ENCODE measurements at regions not wholly inside any gene's neighbourhood (a gene's known extent, or its start where the extent isn't known, plus 50 kb on each side); places are given as distances from the start of the nearest gene placed in this dataset.

DNA sequence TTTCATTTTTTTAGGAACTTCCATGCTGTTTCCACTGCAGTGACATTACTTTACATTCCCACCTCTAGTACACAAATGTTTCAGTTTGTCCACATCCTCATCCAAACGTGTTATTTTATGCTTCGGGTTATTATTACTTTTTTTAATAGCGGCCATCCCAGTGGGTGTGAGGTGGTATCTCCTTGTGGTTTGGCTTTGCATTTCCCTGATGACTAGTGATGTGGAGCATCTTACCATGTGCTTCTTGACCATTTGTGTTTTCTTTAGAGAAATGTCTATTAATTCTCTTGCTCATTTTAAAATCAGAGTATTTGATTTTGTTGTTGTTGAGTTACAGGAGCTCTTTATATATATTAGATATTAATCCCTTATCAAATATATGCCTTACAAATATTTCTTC is 70.3 kb upstream of the ANO1 start:
- Histone ChIP-seq H3K27me3 (no peaks in the 10 kb centered on the region), H3K27ac (no peak overlapping the region), H3K4me1 (no peaks in the 10 kb centered on the region), H3K4me3 (no peak overlapping the region), H3K36me3 (no peaks in the 10 kb centered on the region), H3K9me3 (no peaks in the 10 kb centered on the region)
- TF ChIP-seq POLR2A (IDR thresholded peaks at IDR 0.05) = no peak
- TF ChIP-seq, protein P1, sequence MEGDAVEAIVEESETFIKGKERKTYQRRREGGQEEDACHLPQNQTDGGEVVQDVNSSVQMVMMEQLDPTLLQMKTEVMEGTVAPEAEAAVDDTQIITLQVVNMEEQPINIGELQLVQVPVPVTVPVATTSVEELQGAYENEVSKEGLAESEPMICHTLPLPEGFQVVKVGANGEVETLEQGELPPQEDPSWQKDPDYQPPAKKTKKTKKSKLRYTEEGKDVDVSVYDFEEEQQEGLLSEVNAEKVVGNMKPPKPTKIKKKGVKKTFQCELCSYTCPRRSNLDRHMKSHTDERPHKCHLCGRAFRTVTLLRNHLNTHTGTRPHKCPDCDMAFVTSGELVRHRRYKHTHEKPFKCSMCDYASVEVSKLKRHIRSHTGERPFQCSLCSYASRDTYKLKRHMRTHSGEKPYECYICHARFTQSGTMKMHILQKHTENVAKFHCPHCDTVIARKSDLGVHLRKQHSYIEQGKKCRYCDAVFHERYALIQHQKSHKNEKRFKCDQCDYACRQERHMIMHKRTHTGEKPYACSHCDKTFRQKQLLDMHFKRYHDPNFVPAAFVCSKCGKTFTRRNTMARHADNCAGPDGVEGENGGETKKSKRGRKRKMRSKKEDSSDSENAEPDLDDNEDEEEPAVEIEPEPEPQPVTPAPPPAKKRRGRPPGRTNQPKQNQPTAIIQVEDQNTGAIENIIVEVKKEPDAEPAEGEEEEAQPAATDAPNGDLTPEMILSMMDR (IDR thresholded peaks at IDR 0.05) = no peak
- DNase-seq = no peak

DNA sequence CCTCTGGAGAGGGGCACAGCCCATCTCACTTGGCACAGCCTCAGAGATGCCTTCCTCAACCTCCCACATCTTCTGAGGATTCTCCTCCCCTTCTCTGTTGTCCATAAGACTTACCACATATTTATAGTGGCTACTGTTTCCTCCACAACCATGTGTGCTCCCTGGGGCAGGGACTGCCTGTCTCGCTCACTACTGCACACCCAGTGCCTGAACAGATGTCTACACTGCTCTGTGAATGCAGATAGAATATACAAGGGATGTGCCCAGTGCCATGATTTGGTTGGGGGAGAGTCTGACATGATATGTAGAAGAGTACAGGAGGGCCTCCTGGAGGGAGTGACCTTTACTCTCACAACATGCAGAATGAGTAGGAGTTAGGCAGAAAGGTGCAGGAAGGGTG is 67.3 kb upstream of the ANO1 start:
- Histone ChIP-seq H3K4me3 (no peak overlapping the region), H3K4me1 (no peaks in the 10 kb centered on the region), H3K9me3 (no peaks in the 10 kb centered on the region), H3K27me3 (no peaks in the 10 kb centered on the region), H3K36me3 (no peaks in the 10 kb centered on the region), H3K27ac (no peak overlapping the region)
- TF ChIP-seq, protein P1 (IDR thresholded peaks at IDR 0.05) = no peak
- TF ChIP-seq POLR2A (IDR thresholded peaks at IDR 0.05) = no peak
- DNase-seq = no peak

DNA sequence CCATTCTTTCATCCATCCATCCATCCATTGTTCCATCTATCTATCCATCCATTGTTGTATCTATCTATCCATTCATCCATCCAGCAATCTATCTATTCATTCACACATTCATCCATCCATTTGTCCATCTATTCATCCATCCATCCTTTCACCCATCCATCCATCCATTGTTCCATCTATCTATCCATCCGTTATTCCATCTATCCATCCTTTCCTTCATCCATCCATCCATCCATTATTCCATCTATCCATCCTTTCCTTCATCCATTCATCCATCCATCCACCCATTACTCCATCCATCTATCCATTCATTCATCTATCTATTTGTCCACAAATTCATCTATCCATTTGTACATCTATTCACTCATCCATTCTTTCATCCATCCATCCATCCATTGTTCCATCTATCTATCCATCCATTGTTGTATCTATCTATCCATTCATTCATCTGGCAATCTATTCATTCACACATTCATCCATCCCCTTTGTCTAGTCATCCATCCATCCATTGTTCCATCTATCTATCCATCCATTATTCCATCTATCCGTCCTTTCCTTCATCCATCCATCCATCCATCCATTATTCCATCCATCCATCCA is 65.9 kb upstream of the ANO1 start:
- DNase-seq = no peak
- Histone ChIP-seq H3K9me3 (no peaks in the 10 kb centered on the region), H3K27me3 (no peaks in the 10 kb centered on the region), H3K4me1 (no peaks in the 10 kb centered on the region), H3K27ac (no peak overlapping the region), H3K4me3 (no peak overlapping the region), H3K36me3 (no peaks in the 10 kb centered on the region)
- TF ChIP-seq, protein P1 (IDR thresholded peaks at IDR 0.05) = no peak
- no peak for TF ChIP-seq POLR2A (IDR thresholded peaks at IDR 0.05)

DNA sequence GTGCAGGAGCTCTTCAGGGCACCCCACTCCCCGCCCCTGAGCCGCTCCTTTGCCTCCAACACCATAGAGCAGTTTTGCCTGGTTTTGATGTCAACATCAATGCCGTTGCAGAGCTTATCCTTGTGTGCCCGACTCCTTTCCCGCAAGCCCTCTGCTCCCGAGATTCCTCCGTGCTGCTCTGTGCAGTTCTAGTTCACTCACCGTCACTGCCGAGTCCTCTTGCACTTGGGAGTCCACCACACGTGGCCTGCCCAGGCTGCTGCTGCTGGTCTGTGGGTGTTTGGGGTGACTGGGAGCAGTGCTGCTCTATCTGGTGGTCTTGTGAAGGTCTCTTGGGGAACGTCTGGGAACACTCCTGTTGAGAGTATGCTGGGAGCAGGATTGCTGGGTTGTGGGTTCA is 63.8 kb upstream of the ANO1 start:
- H3K4me3 ChIP-seq = no peak overlapping the region
- DNase-seq = peak in 1 of 3 donors; percentile 21
- no peaks in the 10 kb centered on the region for H3K4me1 ChIP-seq
- H3K27me3 ChIP-seq = no peaks in the 10 kb centered on the region
- H3K36me3 ChIP-seq = no peaks in the 10 kb centered on the region
- no peak for TF ChIP-seq POLR2A (IDR thresholded peaks at IDR 0.05)
- TF ChIP-seq, protein P1 (IDR thresholded peaks at IDR 0.05) = no peak
- H3K27ac ChIP-seq = no peak overlapping the region
- no peaks in the 10 kb centered on the region for H3K9me3 ChIP-seq

DNA sequence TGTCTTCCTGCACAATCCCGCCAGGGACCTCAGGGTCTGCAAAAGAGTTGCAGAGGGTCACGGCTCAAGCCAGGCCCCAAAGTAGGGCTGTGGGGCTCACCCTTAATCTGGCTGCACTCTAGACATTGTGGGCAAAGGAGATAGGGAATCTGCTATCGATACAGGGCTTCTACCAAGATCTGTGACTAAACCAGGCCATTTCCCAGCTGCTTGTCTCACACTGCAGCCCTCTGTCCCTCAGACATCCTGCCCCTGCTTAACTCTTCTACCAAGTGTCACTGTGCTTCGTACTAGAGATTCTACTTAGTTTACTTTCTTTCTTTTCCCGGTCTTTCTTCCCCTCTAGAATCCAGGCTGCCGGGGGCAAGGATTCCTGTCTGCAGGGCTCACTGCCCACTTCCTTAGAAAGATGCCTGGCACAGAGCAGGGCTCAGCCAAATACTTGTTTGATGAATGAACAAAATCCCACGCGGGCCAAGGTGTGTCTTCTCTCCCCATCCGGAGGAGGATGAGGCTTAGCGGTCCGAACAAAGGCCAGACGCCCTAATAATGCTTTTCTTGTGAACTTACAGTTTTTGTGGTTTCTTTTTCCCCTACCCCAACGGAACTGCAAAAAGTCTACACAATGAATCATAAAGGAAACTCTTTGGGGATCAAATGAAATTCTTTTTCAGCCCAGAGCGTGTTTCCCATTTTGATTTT is 61.3 kb upstream of the ANO1 start:
- Histone ChIP-seq H3K9me3 (no peaks in the 10 kb centered on the region), H3K4me1 (no peaks in the 10 kb centered on the region), H3K27me3 (no peaks in the 10 kb centered on the region), H3K27ac (no peak overlapping the region), H3K4me3 (no peak overlapping the region), H3K36me3 (no peaks in the 10 kb centered on the region)
- no peak for TF ChIP-seq POLR2A (IDR thresholded peaks at IDR 0.05)
- TF ChIP-seq, protein P1 (IDR thresholded peaks at IDR 0.05) = no peak
- DNase-seq = peak in 1 of 3 donors; percentile 11
